Chondrocyte (in vitro differentiated cells): ENCODE measurements at regions not wholly inside any gene's neighbourhood (a gene's known extent, or its start where the extent isn't known, plus 50 kb on each side); places are given as distances from the start of the nearest gene placed in this dataset.

Experiments
- DNase-seq: peaks from one replicate; pipeline ENCODE4 v3.0.0; 2021; ENCODE audit warnings: mixed read lengths, low spot score
- H3K27ac Mint-ChIP-seq: one replicate; pipeline ENCODE4 v1.8.0; 2021; ENCODE audit warnings: mild to moderate bottlenecking, moderate library complexity, mixed read lengths; ENCODE audit not compliant: unreplicated experiment
- H3K27me3 Mint-ChIP-seq: 2 replicates; pipeline ENCODE4 v1.8.0; 2021; ENCODE audit warnings: low read depth, mixed read lengths
- H3K36me3 Mint-ChIP-seq: 2 replicates; pipeline ENCODE4 v1.8.0; 2021; ENCODE audit warnings: low read depth, mixed read lengths
- H3K4me1 Mint-ChIP-seq: 2 replicates; pipeline ENCODE4 v1.8.0; 2021; ENCODE audit warnings: low read depth, mild to moderate bottlenecking, mixed read lengths
- H3K4me3 Mint-ChIP-seq: one replicate; pipeline ENCODE4 v1.8.0; 2021; ENCODE audit warnings: mild to moderate bottlenecking, moderate library complexity, mixed read lengths; ENCODE audit not compliant: unreplicated experiment
- H3K9me3 Mint-ChIP-seq: 2 replicates; pipeline ENCODE4 v1.8.0; 2021; ENCODE audit warnings: low read depth, mixed read lengths
- TF ChIP-seq, protein P1 (sequence below): fragments of 200-600 bp; sonication (generic); IDR thresholded peaks from 2 replicates; pipeline ENCODE4 v1.5.0; 2021; ENCODE audit warnings: antibody characterized with exemption, mild to moderate bottlenecking, moderate library complexity

- H3K9me3 Mint-ChIP-seq = no peaks in the 10 kb centered on the region
- H3K36me3 Mint-ChIP-seq = no peaks in the 10 kb centered on the region
- peak overlapping the region; percentile 57 for H3K27ac Mint-ChIP-seq
- H3K4me1 Mint-ChIP-seq = peaks cover 47% of the 10 kb centered on the region
- TF ChIP-seq, protein P1, sequence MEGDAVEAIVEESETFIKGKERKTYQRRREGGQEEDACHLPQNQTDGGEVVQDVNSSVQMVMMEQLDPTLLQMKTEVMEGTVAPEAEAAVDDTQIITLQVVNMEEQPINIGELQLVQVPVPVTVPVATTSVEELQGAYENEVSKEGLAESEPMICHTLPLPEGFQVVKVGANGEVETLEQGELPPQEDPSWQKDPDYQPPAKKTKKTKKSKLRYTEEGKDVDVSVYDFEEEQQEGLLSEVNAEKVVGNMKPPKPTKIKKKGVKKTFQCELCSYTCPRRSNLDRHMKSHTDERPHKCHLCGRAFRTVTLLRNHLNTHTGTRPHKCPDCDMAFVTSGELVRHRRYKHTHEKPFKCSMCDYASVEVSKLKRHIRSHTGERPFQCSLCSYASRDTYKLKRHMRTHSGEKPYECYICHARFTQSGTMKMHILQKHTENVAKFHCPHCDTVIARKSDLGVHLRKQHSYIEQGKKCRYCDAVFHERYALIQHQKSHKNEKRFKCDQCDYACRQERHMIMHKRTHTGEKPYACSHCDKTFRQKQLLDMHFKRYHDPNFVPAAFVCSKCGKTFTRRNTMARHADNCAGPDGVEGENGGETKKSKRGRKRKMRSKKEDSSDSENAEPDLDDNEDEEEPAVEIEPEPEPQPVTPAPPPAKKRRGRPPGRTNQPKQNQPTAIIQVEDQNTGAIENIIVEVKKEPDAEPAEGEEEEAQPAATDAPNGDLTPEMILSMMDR = no peak
- H3K4me3 Mint-ChIP-seq = no peak overlapping the region
- H3K27me3 Mint-ChIP-seq = no peaks in the 10 kb centered on the region
- no peak for DNase-seq
Measured at GRCh38 chr5:123809594-123810221, 297.7 kb downstream of the CSNK1G3 start.

DNA sequence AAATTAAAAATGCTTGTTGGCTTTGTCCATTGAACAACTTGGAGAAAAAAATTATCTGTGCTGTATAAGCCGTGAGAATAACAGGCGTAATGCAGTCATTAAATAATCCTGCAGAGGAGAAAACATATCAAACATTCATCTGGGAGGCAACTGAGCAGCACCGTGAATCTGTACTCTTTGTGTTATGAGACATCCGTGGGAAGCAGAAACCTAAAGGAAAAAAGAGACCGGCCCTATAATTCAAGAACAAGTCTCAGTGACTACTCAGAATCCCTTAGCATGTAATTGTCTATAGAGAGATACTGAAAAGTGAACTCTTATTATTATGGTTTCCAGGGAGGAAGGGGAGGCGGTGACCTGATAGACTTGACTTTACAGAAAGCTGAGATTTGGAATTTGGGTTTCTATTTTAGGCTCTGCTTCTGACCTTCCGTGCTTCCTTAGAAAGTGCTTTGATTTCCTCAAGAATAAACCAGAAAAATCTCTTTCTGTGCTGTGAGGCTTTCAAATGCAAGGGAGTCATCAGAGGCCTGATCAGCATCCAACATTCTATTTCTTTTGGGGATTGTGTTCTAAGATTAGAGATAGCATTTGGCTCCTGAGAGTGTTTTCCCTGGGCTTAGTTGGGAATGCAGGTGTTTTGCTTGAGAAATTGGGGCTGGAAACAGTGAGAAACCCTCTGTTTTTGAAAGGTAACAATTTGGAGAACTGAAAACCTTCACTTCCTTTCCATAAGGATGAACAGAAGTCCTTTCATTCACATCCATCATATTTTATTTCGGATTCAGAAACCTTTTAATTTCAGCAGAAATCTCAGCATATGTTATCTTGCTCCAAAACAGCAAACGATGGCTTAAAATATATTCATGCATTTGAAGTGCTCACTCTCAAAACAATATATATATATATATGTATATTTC lies 296.7 kb downstream of the CSNK1G3 start:
- H3K9me3 Mint-ChIP-seq = no peaks in the 10 kb centered on the region

DNA sequence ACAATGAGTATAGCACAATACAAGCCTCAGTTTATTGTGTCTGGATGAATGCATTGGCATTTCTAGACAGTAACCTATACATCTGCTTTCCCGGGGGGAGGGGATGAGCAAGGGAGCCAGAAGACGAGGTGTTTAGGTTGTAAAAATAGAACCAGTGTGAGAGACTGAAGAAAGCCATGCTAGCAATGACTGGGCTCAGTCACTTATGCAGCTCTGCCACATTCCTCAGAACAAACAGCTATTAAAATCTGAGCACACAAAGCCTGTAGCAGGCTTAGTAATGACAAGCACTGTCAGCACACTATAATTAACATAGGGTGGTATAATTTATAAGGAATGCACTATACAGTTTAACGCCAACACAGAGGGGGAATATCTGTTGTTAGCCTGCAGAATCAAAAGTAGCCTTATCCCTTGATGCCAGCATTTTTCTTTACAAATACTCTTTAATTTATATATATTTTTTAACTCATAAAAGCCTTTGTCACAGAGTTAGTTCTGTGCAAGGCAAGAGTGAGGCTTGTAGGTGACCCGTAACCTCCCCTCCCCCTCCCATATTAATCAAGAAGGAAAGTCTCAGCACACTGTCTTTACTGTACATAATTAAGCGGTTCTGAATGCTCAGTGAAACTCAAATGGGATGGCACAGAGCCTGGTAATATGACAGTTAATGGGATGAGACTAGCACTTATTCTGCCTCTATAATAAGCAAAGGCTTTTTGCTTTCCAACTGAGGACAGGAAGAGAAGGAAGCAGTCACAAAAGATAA lies 295.4 kb downstream of the CSNK1G3 start:
- Mint-ChIP-seq H3K36me3 (no peaks in the 10 kb centered on the region), H3K9me3 (no peaks in the 10 kb centered on the region), H3K27me3 (no peaks in the 10 kb centered on the region), H3K4me1 (peaks cover 32% of the 10 kb centered on the region), H3K4me3 (no peak overlapping the region), H3K27ac (no peak overlapping the region)
- no peak for DNase-seq
- TF ChIP-seq, protein P1 = no peak

More for the DNA sequence above, 296.7 kb downstream of the CSNK1G3 start:
- TF ChIP-seq, protein P1 = no peak
- Mint-ChIP-seq H3K4me1 (peaks cover 37% of the 10 kb centered on the region), H3K36me3 (no peaks in the 10 kb centered on the region), H3K27me3 (no peaks in the 10 kb centered on the region), H3K27ac (no peak overlapping the region), H3K4me3 (no peak overlapping the region)
- no peak for DNase-seq

- DNase-seq = no peak
- H3K9me3 Mint-ChIP-seq = no peaks in the 10 kb centered on the region
- no peaks in the 10 kb centered on the region for H3K36me3 Mint-ChIP-seq
- H3K27ac Mint-ChIP-seq = no peak overlapping the region
- H3K4me1 Mint-ChIP-seq = peaks cover 32% of the 10 kb centered on the region
- no peak overlapping the region for H3K4me3 Mint-ChIP-seq
- H3K27me3 Mint-ChIP-seq = no peaks in the 10 kb centered on the region
- TF ChIP-seq, protein P1 = no peak
Measured at GRCh38 chr5:123806644-123807043, 294.7 kb downstream of the CSNK1G3 start.

GRCh38 chr5:123805300-123805699 lies 293.3 kb downstream of the CSNK1G3 start:
- Mint-ChIP-seq H3K36me3 (no peaks in the 10 kb centered on the region), H3K9me3 (no peaks in the 10 kb centered on the region), H3K4me3 (no peak overlapping the region), H3K27me3 (no peaks in the 10 kb centered on the region), H3K4me1 (peaks cover 28% of the 10 kb centered on the region), H3K27ac (no peak overlapping the region)
- no peak for DNase-seq
- TF ChIP-seq, protein P1 = no peak
